ENCODE measurements at regions not wholly inside any gene's neighbourhood (a gene's known extent, or its start where the extent isn't known, plus 50 kb on each side); places are given as distances from the start of the nearest gene placed in this dataset.

DNA sequence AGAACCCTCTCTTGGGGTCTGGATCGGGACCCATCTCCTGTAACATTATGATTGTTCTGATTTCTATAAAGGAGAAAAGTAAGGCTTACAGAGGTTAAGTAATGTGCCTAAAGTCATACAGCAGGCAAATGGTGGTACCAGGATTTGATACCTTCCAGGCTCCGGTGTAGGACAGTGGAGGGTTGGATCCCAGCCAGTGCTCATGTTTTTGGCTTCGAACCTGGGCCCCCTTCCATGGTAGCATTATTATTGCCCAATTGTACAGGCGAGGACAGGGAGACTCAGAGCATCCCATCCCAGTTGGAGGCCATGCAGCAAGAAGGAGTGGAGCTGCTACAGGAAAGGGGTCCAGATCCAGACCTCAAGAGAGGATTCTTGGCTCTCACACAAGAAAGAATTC, 202.7 kb downstream of the TFAP2C start:
- TF ChIP-seq, protein P1, sequence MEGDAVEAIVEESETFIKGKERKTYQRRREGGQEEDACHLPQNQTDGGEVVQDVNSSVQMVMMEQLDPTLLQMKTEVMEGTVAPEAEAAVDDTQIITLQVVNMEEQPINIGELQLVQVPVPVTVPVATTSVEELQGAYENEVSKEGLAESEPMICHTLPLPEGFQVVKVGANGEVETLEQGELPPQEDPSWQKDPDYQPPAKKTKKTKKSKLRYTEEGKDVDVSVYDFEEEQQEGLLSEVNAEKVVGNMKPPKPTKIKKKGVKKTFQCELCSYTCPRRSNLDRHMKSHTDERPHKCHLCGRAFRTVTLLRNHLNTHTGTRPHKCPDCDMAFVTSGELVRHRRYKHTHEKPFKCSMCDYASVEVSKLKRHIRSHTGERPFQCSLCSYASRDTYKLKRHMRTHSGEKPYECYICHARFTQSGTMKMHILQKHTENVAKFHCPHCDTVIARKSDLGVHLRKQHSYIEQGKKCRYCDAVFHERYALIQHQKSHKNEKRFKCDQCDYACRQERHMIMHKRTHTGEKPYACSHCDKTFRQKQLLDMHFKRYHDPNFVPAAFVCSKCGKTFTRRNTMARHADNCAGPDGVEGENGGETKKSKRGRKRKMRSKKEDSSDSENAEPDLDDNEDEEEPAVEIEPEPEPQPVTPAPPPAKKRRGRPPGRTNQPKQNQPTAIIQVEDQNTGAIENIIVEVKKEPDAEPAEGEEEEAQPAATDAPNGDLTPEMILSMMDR (IDR thresholded peaks at IDR 0.05): no peak
- TF ChIP-seq ZFX (IDR thresholded peaks at IDR 0.05; ENCODE audit: borderline replicate concordance): no peak

Measured in 22Rv1 (cell line).